ENCODE measurements at regions not wholly inside any gene's neighbourhood (a gene's known extent, or its start where the extent isn't known, plus 50 kb on each side); places are given as distances from the start of the nearest gene placed in this dataset.

DNA sequence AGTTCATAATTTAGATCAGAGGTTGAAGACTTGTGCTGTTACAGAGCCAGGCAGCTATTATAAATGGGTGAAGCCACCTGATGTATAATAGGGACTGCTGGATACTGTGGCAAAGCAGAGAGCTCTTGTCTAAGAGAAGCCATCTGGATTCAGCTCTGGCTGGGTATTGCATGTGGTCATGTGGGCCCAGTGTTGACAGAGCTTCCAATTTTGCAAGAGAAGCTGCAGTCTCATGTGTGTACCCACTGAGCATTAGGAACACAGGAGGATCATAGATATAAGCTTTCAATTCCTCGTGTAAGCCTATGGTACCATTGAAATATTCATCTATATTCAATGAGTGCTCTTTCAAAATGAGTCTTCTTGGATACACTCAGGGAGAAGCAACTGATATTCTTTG, 303.9 kb upstream of the SLCO3A1 start:
- no peak overlapping the region for H3K27ac Mint-ChIP-seq (ENCODE audit: unreplicated experiment)
- no TSS peak for BruUV-seq (replicated peaks)

DNA sequence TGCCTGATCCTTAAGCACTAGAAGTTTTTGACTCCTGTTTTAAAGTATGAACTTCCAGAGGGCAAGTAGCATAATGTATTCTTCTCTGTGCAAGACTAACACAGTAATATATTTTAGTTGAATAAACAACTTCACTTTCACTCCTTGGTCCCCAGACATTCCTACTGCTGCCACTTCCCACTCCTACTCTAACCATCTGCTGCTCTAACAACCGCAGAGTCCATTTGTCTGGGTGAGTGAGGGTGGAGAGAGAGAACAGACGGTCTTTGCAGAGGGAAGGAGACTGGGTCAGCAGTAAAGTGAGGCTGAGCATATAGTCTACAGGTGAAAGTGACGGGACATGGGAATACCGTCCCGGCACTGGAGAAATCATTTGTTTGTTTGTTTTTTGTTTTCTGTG, 301.0 kb upstream of the SLCO3A1 start:
- Histone ChIP-seq H3K4me1 (no peaks in the 10 kb centered on the region), H3K9me3 (no peaks in the 10 kb centered on the region), H3K27me3 (replicated peaks; ENCODE audit: control insufficient read depth, insufficient read depth, low read length) (no peaks in the 10 kb centered on the region), H3K4me3 (ENCODE audit: low read depth, low read length) (no peak overlapping the region), H3K36me3 (ENCODE audit: control insufficient read depth, insufficient read depth, low read length) (no peaks in the 10 kb centered on the region)
- H3K4me3 Mint-ChIP-seq (ENCODE audit: unreplicated experiment), result no peak overlapping the region
- DNase-seq, result no peak
- TF ChIP-seq CTCF (IDR thresholded peaks at IDR 0.05; ENCODE audit: insufficient read depth in 1 of 2, low read depth in 1 of 2, low read length in 1 of 2, severe bottlenecking in 1 of 2, unreplicated experiment in 1 of 2), result no peak
- no peaks in the 10 kb centered on the region for H3K4me1 Mint-ChIP-seq (ENCODE audit: low read depth, unreplicated experiment)
- H3K36me3 Mint-ChIP-seq (ENCODE audit: insufficient read depth, unreplicated experiment), result no peaks in the 10 kb centered on the region
- BruUV-seq (replicated peaks), result no TSS peak
- ChIA-PET POLR2A (no interaction called here), CTCF (no interaction called here)
- H3K9me3 Mint-ChIP-seq (ENCODE audit: unreplicated experiment), result no peaks in the 10 kb centered on the region
- H3K27me3 Mint-ChIP-seq (ENCODE audit: insufficient read depth, unreplicated experiment), result no peaks in the 10 kb centered on the region
- no peak overlapping the region for H3K27ac Mint-ChIP-seq (ENCODE audit: unreplicated experiment)
- intact Hi-C loops (cut with micrococcal nuclease; ENCODE audit: unreplicated experiment), result no loop called here

More for the DNA sequence above, 303.9 kb upstream of the SLCO3A1 start:
- Histone ChIP-seq H3K27me3 (replicated peaks; ENCODE audit: control insufficient read depth, insufficient read depth, low read length) (no peaks in the 10 kb centered on the region), H3K4me1 (no peaks in the 10 kb centered on the region), H3K9me3 (no peaks in the 10 kb centered on the region), H3K36me3 (ENCODE audit: control insufficient read depth, insufficient read depth, low read length) (no peaks in the 10 kb centered on the region), H3K4me3 (ENCODE audit: low read depth, low read length) (no peak overlapping the region)
- Mint-ChIP-seq H3K9me3 (ENCODE audit: unreplicated experiment) (no peaks in the 10 kb centered on the region), H3K4me1 (ENCODE audit: low read depth, unreplicated experiment) (no peaks in the 10 kb centered on the region), H3K4me3 (ENCODE audit: unreplicated experiment) (no peak overlapping the region), H3K36me3 (ENCODE audit: insufficient read depth, unreplicated experiment) (no peaks in the 10 kb centered on the region), H3K27me3 (ENCODE audit: insufficient read depth, unreplicated experiment) (no peaks in the 10 kb centered on the region)
- CTCF ChIA-PET, result no interaction called here
- TF ChIP-seq CTCF (IDR thresholded peaks at IDR 0.05; ENCODE audit: insufficient read depth in 1 of 2, low read depth in 1 of 2, low read length in 1 of 2, severe bottlenecking in 1 of 2, unreplicated experiment in 1 of 2), result no peak
- no peak for DNase-seq
- intact Hi-C loops (cut with micrococcal nuclease; ENCODE audit: unreplicated experiment), result no loop called here
- POLR2A ChIA-PET, result no interaction called here

DNA sequence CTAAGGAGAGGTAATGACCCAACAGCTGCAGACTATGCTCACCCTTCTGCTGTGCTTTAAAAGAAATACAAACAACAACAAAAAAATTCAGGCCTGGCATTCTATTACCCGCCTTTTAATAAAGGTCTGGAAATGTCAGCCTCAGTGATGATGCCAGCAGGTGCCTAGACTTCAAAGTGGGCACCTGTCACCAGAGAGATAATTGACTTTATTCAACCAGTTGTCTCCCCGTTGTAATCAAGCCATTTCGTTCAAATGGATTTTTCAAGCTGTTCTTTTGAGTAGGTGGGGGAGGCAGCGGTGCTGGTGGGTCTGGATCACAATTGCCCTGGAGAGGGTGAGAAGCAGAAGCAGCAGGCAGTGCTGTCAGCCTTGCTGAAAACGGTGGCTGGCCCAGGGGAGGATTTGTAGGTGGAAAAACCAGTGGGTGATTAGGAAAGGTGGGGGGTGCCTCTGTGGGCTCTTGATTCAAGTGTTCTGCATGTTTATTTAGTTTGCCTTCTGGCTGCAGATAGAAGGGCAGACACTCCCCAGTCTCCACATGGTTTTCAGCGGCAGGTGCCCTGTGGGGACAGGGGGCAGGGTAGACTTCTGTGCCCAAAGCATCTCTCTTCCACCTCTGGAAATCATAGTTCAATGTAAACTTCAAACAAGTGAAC, 300.2 kb upstream of the SLCO3A1 start:
- Mint-ChIP-seq H3K4me1 (ENCODE audit: low read depth, unreplicated experiment) (no peaks in the 10 kb centered on the region), H3K27ac (ENCODE audit: unreplicated experiment) (no peak overlapping the region), H3K27me3 (ENCODE audit: insufficient read depth, unreplicated experiment) (no peaks in the 10 kb centered on the region), H3K9me3 (ENCODE audit: unreplicated experiment) (no peaks in the 10 kb centered on the region), H3K36me3 (ENCODE audit: insufficient read depth, unreplicated experiment) (no peaks in the 10 kb centered on the region), H3K4me3 (ENCODE audit: unreplicated experiment) (no peak overlapping the region)
- CTCF ChIA-PET, result no interaction called here
- POLR2A ChIA-PET, result no interaction called here
- H3K27me3 ChIP-seq (replicated peaks; ENCODE audit: control insufficient read depth, insufficient read depth, low read length), result no peaks in the 10 kb centered on the region
- H3K36me3 ChIP-seq (ENCODE audit: control insufficient read depth, insufficient read depth, low read length), result no peaks in the 10 kb centered on the region
- no peak for DNase-seq
- no peak overlapping the region for H3K4me3 ChIP-seq (ENCODE audit: low read depth, low read length)
- H3K9me3 ChIP-seq, result no peaks in the 10 kb centered on the region
- H3K4me1 ChIP-seq, result no peaks in the 10 kb centered on the region
- intact Hi-C loops (cut with micrococcal nuclease; ENCODE audit: unreplicated experiment), result no loop called here
- no TSS peak for BruUV-seq (replicated peaks)
- TF ChIP-seq CTCF (IDR thresholded peaks at IDR 0.05; ENCODE audit: insufficient read depth in 1 of 2, low read depth in 1 of 2, low read length in 1 of 2, severe bottlenecking in 1 of 2, unreplicated experiment in 1 of 2), result no peak
